ENCODE measurements at regions not wholly inside any gene's neighbourhood (a gene's known extent, or its start where the extent isn't known, plus 50 kb on each side); places are given as distances from the start of the nearest gene placed in this dataset.
"Not testable (repeated sequence)": the region's sequence is repeated elsewhere in the genome, so short reads cannot be mapped to it uniquely, and the experiment has no call there.

- no peak for DNase-seq
These were observed 92.9 kb upstream of the TLL1 start for GRCh38 chr4:165779950-165780670.

GRCh38 chr4:165780735-165781134, 92.3 kb upstream of the TLL1 start:
- DNase-seq, result no peak

GRCh38 chr4:165782623-165783022, 90.4 kb upstream of the TLL1 start:
- no peak for DNase-seq

- no peak for DNase-seq
These were observed 89.4 kb upstream of the TLL1 start for GRCh38 chr4:165783626-165784025.

- no peak for DNase-seq
These were observed 88.4 kb upstream of the TLL1 start for GRCh38 chr4:165784672-165785071.

- no peak for DNase-seq
These were observed 87.7 kb upstream of the TLL1 start for GRCh38 chr4:165785337-165785736.

GRCh38 chr4:165787516-165788274, 85.3 kb upstream of the TLL1 start:
- DNase-seq, result no peak

- no peak for DNase-seq
These were observed 84.2 kb upstream of the TLL1 start for GRCh38 chr4:165788686-165789463.

GRCh38 chr4:165793236-165793635, 79.8 kb upstream of the TLL1 start:
- DNase-seq, result no peak

- DNase-seq, result no peak
These were observed 78.2 kb upstream of the TLL1 start for GRCh38 chr4:165794834-165795233.

GRCh38 chr4:165799384-165799815, 73.6 kb upstream of the TLL1 start:
- no peak for DNase-seq

GRCh38 chr4:165802452-165802851, 70.6 kb upstream of the TLL1 start:
- DNase-seq, result no peak

- no peak for DNase-seq
These were observed 70.0 kb upstream of the TLL1 start for GRCh38 chr4:165803005-165803404.

GRCh38 chr4:165805406-165805805, 67.6 kb upstream of the TLL1 start:
- no peak for DNase-seq

GRCh38 chr4:165806613-165807012, 66.4 kb upstream of the TLL1 start:
- DNase-seq, result no peak

- no peak for DNase-seq
These were observed 62.3 kb upstream of the TLL1 start for GRCh38 chr4:165810726-165811125.

- DNase-seq, result no peak
These were observed 59.4 kb upstream of the TLL1 start for GRCh38 chr4:165813606-165814005.

GRCh38 chr4:165814256-165815020, 58.6 kb upstream of the TLL1 start:
- no peak for DNase-seq

GRCh38 chr4:165819126-165819525, 53.9 kb upstream of the TLL1 start:
- not testable (repeated sequence) for DNase-seq

Measured in right hindlimb (tissue), 1 donor.